ENCODE measurements at regions not wholly inside any gene's neighbourhood (a gene's known extent, or its start where the extent isn't known, plus 50 kb on each side); places are given as distances from the start of the nearest gene placed in this dataset.
"Not testable (repeated sequence)": the region's sequence is repeated elsewhere in the genome, so short reads cannot be mapped to it uniquely, and the experiment has no call there.

GRCh38 chr2:106011380-106011779 lies 182.7 kb downstream of the UXS1 start:
- intact Hi-C loops (cut with DNase I), result no loop called here
- ATAC-seq (peak in 1 of 2 donors; percentile 41), DNase-seq (no peak)

GRCh38 chr2:106010818-106011355 lies 183.2 kb downstream of the UXS1 start:
- DNase-seq, result no peak
- no peak for ATAC-seq
- intact Hi-C loops (cut with DNase I), result no loop called here

- intact Hi-C loops (cut with DNase I), result no loop called here
- ATAC-seq (no peak), DNase-seq (no peak)
Measured at GRCh38 chr2:106009096-106009495, 185.0 kb downstream of the UXS1 start.

- no peak for ATAC-seq
- no peak for DNase-seq
- intact Hi-C loops (cut with DNase I), result no loop called here
Measured at GRCh38 chr2:106004851-106005250, 189.2 kb downstream of the UXS1 start.

- ATAC-seq, result no peak
- DNase-seq, result no peak
- intact Hi-C loops (cut with DNase I), result no loop called here
Measured at GRCh38 chr2:105999211-105999989, 194.7 kb downstream of the UXS1 start.

- ATAC-seq (no peak), DNase-seq (no peak)
- intact Hi-C loops (cut with DNase I), result no loop called here
Measured at GRCh38 chr2:105997711-105998110, 196.4 kb downstream of the UXS1 start.

- ATAC-seq (no peak), DNase-seq (no peak)
- intact Hi-C loops (cut with DNase I), result no loop called here
Measured at GRCh38 chr2:105990624-105991023, 203.5 kb downstream of the UXS1 start.

- DNase-seq; intact Hi-C loops (cut with DNase I); ATAC-seq: not testable (repeated sequence)
Measured at GRCh38 chr2:105989803-105990202, 204.3 kb downstream of the UXS1 start.

- no peak for DNase-seq
- ATAC-seq, result no peak
- intact Hi-C loops (cut with DNase I), result no loop called here
Measured at GRCh38 chr2:105989070-105989469, 205.0 kb downstream of the UXS1 start.

- DNase-seq (no peak), ATAC-seq (no peak)
- intact Hi-C loops (cut with DNase I), result no loop called here
Measured at GRCh38 chr2:105977807-105978206, 216.3 kb downstream of the UXS1 start.

GRCh38 chr2:105977212-105977611 lies 216.9 kb downstream of the UXS1 start:
- peak in 1 of 2 donors; percentile 37 for ATAC-seq
- no peak for DNase-seq
- intact Hi-C loops (cut with DNase I), result no loop called here

- no peak for ATAC-seq
- intact Hi-C loops (cut with DNase I), result no loop called here
- DNase-seq, result no peak
Measured at GRCh38 chr2:105974812-105975211, 219.3 kb downstream of the UXS1 start.

- DNase-seq (no peak), ATAC-seq (no peak)
- intact Hi-C loops (cut with DNase I), result no loop called here
Measured at GRCh38 chr2:105972927-105973326, 221.2 kb downstream of the UXS1 start.

- intact Hi-C loops (cut with DNase I), result no loop called here
- ATAC-seq (no peak), DNase-seq (no peak)
Measured at GRCh38 chr2:105972246-105972645, 221.9 kb downstream of the UXS1 start.

- no peak for DNase-seq
- no peak for ATAC-seq
- intact Hi-C loops (cut with DNase I), result no loop called here
Measured at GRCh38 chr2:105969552-105969951, 224.5 kb downstream of the UXS1 start.

GRCh38 chr2:105962221-105962620 lies 217.5 kb downstream of the NCK2 start:
- intact Hi-C loops (cut with DNase I), result no loop called here
- no peak for ATAC-seq
- no peak for DNase-seq

GRCh38 chr2:105961599-105962146 lies 217.0 kb downstream of the NCK2 start:
- intact Hi-C loops (cut with DNase I), result no loop called here
- no peak for DNase-seq
- no peak for ATAC-seq

GRCh38 chr2:105959357-105959756 lies 214.6 kb downstream of the NCK2 start:
- intact Hi-C loops (cut with DNase I), result no loop called here
- no peak for ATAC-seq
- DNase-seq, result no peak

GRCh38 chr2:105954891-105955290 lies 210.2 kb downstream of the NCK2 start:
- DNase-seq (no peak), ATAC-seq (no peak)
- intact Hi-C loops (cut with DNase I), result no loop called here

GRCh38 chr2:105953942-105954341 lies 209.2 kb downstream of the NCK2 start:
- intact Hi-C loops (cut with DNase I), result no loop called here
- DNase-seq (no peak), ATAC-seq (no peak)

GRCh38 chr2:105952131-105952530 lies 207.4 kb downstream of the NCK2 start:
- ATAC-seq, result no peak

More at GRCh38 chr2:105952131-105952530, 207.4 kb downstream of the NCK2 start:
- DNase-seq, result no peak
- intact Hi-C loops (cut with DNase I), result no loop called here
